ENCODE measurements at regions not wholly inside any gene's neighbourhood (a gene's known extent, or its start where the extent isn't known, plus 50 kb on each side); places are given as distances from the start of the nearest gene placed in this dataset.
A peak's percentile ranks its signal among the peaks of the same experiment; 100 is the strongest.

DNA sequence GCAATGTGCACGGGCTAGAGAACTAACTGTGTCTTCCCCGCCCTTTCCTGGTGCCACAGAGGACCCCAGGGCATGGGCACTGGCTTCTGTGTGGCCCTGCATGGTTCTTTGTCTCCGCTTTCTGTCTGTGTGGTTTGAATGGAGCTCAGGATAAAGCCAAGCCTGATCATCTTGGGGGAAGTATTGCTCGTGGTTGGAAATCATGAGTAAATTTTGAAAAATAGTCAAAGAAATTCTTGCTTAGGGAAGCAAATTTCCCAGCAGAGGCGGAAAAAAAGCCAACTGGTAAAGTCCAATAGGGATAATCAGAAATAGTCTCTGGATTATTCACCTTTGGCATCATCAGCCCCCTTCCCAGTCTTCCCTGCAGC is 55.4 kb downstream of the MAGEF1 start:
- Histone ChIP-seq H2AK9ac (replicated peaks; ENCODE audit: low read depth, low read length, poor library complexity) (no peak overlapping the region), H3K56ac (ENCODE audit: extremely low read depth, insufficient read depth, low read length) (no peak overlapping the region), H3K4ac (ENCODE audit: low read depth, low read length) (no peak overlapping the region), H4K5ac (ENCODE audit: low read depth, low read length) (no peak overlapping the region), H3K27ac (ENCODE audit: insufficient read depth, low read length) (no peak overlapping the region), H3K9me1 (ENCODE audit: insufficient read depth, low read length) (no peaks in the 10 kb centered on the region), H3K36me3 (ENCODE audit: control insufficient read depth, insufficient read depth, low read length) (no peaks in the 10 kb centered on the region), H3K23ac (ENCODE audit: low read depth, low read length) (no peak overlapping the region), H3K4me2 (ENCODE audit: low read depth, low read length) (no peak overlapping the region), H2BK5ac (ENCODE audit: low read depth, low read length, poor library complexity, severe bottlenecking) (no peak overlapping the region), H4K8ac (ENCODE audit: low read depth in 2 of 2, low read length in 2 of 2) (no peak overlapping the region), H3K9me3 (ENCODE audit: control insufficient read depth, insufficient read depth, low read length) (peaks cover 3% of the 10 kb centered on the region; the same call in 1 of the 2 replicates), H3K27me3 (ENCODE audit: control insufficient read depth, insufficient read depth, low read length) (peaks cover 21% of the 10 kb centered on the region), H3K14ac (replicated peaks; ENCODE audit: low read depth, low read length) (no peak overlapping the region), H3K4me3 (ENCODE audit: insufficient read depth, low read depth, low read length) (no peak overlapping the region), H3K4me1 (ENCODE audit: control insufficient read depth, insufficient read depth, low read length) (peaks cover 5% of the 10 kb centered on the region; the same call in 1 of the 2 replicates), H4K91ac (ENCODE audit: insufficient read depth, low read depth, low read length) (no peak overlapping the region), H2AFZ (replicated peaks; ENCODE audit: low read length, poor library complexity) (no peak overlapping the region), H2BK15ac (ENCODE audit: low read depth, low read length) (no peak overlapping the region), H4K20me1 (ENCODE audit: insufficient read depth, low read length) (no peaks in the 10 kb centered on the region), H2BK120ac (ENCODE audit: low read depth, low read length) (no peak overlapping the region), H3K79me1 (ENCODE audit: low read depth in 1 of 2, low read length in 2 of 2) (no peaks in the 10 kb centered on the region), H3K9ac (ENCODE audit: low read depth, low read length) (no peak overlapping the region), H3K18ac (ENCODE audit: low read depth, low read length) (no peak overlapping the region), H2BK20ac (ENCODE audit: low read depth, low read length) (no peak overlapping the region), H2AK5ac (ENCODE audit: low read depth, low read length) (no peak overlapping the region)
- TF ChIP-seq CHD1 (IDR thresholded peaks at IDR 0.05; ENCODE audit: low read depth, low read length), result no peak
- peak; percentile 62 for TF ChIP-seq MAFK (IDR thresholded peaks at IDR 0.05; ENCODE audit: low read depth, low read length)
- intact Hi-C loops (cut with micrococcal nuclease) (no loop called here), dilution Hi-C loops (cut with HindIII; ENCODE audit: low sequenced_read_pairs, unreplicated experiment) (no loop called here), in situ Hi-C loops (cut with MboI; ENCODE audit: low sequenced_read_pairs) (no loop called here)
- no TSS peak for BruUV-seq (replicated peaks)
- no CpG with 5 or more reads among the region's 5 CpGs for WGBS, 2 experiments (ENCODE audit: extremely low coverage in 2 of 2, insufficient read length in 1 of 2)
- ChIA-PET POLR2A (ENCODE audit: unreplicated experiment) (no interaction called here), CTCF (no interaction called here)
- DNase-seq (no peak), ATAC-seq (ENCODE audit: low read depth) (no peak)

All from IMR-90 (cell line).